GM19351 (cell line): ENCODE measurements at regions not wholly inside any gene's neighbourhood (a gene's known extent, or its start where the extent isn't known, plus 50 kb on each side); places are given as distances from the start of the nearest gene placed in this dataset.
"Not testable (repeated sequence)": the region's sequence is repeated elsewhere in the genome, so short reads cannot be mapped to it uniquely, and the experiment has no call there.

ENCODE experiments used
- ATAC-seq: cut with Tn5 transposase; IDR thresholded peaks from one replicate; pipeline ENCODE4 v1.9.1; 2021; ENCODE audit warnings: mild to moderate bottlenecking, moderate library complexity; ENCODE audit not compliant: unreplicated experiment

GRCh38 chr2:75932996-75933395 lies 222.3 kb upstream of the GCFC2 start:
- no peak for ATAC-seq

- no peak for ATAC-seq
Measured at GRCh38 chr2:75928093-75928492, 217.4 kb upstream of the GCFC2 start.

- no peak for ATAC-seq
Measured at GRCh38 chr2:75925331-75926024, 214.8 kb upstream of the GCFC2 start.

- ATAC-seq = no peak
Measured at GRCh38 chr2:75922191-75922590, 211.5 kb upstream of the GCFC2 start.

GRCh38 chr2:75920859-75921551 lies 210.3 kb upstream of the GCFC2 start:
- ATAC-seq = no peak

- ATAC-seq = no peak
Measured at GRCh38 chr2:75915851-75916634, 205.3 kb upstream of the GCFC2 start.

GRCh38 chr2:75896779-75897366 lies 186.2 kb upstream of the GCFC2 start:
- ATAC-seq = peak; percentile 95

GRCh38 chr2:75894170-75894569 lies 183.5 kb upstream of the GCFC2 start:
- peak; percentile 55 for ATAC-seq

GRCh38 chr2:75892490-75892889 lies 181.8 kb upstream of the GCFC2 start:
- no peak for ATAC-seq

GRCh38 chr2:75882530-75882929 lies 171.8 kb upstream of the GCFC2 start:
- no peak for ATAC-seq

GRCh38 chr2:75875606-75876005 lies 164.9 kb upstream of the GCFC2 start:
- ATAC-seq = not testable (repeated sequence)

- ATAC-seq = not testable (repeated sequence)
Measured at GRCh38 chr2:75871762-75872614, 161.3 kb upstream of the GCFC2 start.

- peak; percentile 77 for ATAC-seq
Measured at GRCh38 chr2:75870651-75871137, 160.0 kb upstream of the GCFC2 start.

- no peak for ATAC-seq
Measured at GRCh38 chr2:75870133-75870532, 159.4 kb upstream of the GCFC2 start.

- no peak for ATAC-seq
Measured at GRCh38 chr2:75865702-75866101, 155.0 kb upstream of the GCFC2 start.

- no peak for ATAC-seq
Measured at GRCh38 chr2:75865083-75865482, 154.4 kb upstream of the GCFC2 start.

- ATAC-seq = no peak
Measured at GRCh38 chr2:75862547-75862946, 151.8 kb upstream of the GCFC2 start.

GRCh38 chr2:75853436-75853835 lies 142.7 kb upstream of the GCFC2 start:
- ATAC-seq = no peak

- no peak for ATAC-seq
Measured at GRCh38 chr2:75852639-75853038, 141.9 kb upstream of the GCFC2 start.

- ATAC-seq = no peak
Measured at GRCh38 chr2:75846683-75847190, 136.0 kb upstream of the GCFC2 start.
